NB4 (cell line): ENCODE measurements at regions not wholly inside any gene's neighbourhood (a gene's known extent, or its start where the extent isn't known, plus 50 kb on each side); places are given as distances from the start of the nearest gene placed in this dataset.

ENCODE experiments used
- MYC ChIP-seq: IDR thresholded peaks from 2 replicates; pipeline ENCODE4 v1.6.1; 2011; ENCODE audit warnings: low read depth, low read length
- POLR2A ChIP-seq: IDR thresholded peaks from 2 replicates; pipeline ENCODE4 v1.6.1; 2011; ENCODE audit warnings: mild to moderate bottlenecking; ENCODE audit not compliant: insufficient read length; ENCODE audit errors: extremely low read depth
- TF ChIP-seq, protein P1 (sequence below): IDR thresholded peaks from one replicate; pipeline ENCODE4 v1.5.1; 2012; ENCODE audit warnings: low read depth, low read length

DNA sequence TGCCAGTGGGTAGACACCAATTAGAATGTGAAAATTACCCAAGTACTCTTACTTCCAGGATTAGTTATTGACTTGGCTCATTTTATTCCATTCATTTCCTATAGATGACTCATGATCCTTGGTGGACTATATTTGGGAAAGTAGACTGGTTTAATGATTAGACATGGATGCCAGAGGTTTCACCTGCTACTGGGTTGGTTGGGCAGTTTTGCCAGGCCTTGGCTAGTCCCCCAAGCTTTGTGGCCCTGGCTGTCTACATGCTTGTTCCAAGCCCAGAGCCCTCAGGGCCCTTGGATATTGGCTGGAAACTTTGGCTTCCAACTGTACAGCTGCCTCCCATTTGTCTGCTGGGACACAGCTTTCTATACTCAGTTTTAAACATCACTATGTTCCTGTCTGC, 104.1 kb downstream of the ZFP64 start:
- TF ChIP-seq, protein P1, sequence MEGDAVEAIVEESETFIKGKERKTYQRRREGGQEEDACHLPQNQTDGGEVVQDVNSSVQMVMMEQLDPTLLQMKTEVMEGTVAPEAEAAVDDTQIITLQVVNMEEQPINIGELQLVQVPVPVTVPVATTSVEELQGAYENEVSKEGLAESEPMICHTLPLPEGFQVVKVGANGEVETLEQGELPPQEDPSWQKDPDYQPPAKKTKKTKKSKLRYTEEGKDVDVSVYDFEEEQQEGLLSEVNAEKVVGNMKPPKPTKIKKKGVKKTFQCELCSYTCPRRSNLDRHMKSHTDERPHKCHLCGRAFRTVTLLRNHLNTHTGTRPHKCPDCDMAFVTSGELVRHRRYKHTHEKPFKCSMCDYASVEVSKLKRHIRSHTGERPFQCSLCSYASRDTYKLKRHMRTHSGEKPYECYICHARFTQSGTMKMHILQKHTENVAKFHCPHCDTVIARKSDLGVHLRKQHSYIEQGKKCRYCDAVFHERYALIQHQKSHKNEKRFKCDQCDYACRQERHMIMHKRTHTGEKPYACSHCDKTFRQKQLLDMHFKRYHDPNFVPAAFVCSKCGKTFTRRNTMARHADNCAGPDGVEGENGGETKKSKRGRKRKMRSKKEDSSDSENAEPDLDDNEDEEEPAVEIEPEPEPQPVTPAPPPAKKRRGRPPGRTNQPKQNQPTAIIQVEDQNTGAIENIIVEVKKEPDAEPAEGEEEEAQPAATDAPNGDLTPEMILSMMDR, result no peak
- TF ChIP-seq POLR2A (no peak), MYC (no peak)
